ENCODE measurements at regions not wholly inside any gene's neighbourhood (a gene's known extent, or its start where the extent isn't known, plus 50 kb on each side); places are given as distances from the start of the nearest gene placed in this dataset.

DNA sequence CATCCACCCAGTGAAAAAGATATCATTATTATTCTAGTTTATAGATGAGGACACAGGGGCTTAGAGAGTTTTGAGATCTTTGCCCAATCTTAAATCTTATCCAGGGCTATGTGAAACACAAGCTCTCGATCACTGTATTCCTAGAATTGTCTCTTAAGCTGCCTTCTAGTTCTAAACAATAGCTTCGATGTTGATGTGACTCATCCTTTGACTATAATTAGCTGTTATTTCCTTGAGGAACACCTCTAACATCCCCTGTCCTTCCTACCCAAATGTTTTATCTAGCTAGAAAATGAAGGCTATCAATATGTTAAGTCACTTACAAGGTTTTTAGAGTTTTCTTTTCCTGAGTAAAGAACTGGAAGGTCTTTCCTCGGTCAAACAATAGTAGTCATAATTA is 83.1 kb upstream of the STAC start:
- no peaks in the 10 kb centered on the region for H3K9me3 ChIP-seq (replicated peaks; ENCODE audit: control insufficient read depth, low read depth, low read length)
- no peak overlapping the region for H3K27ac ChIP-seq (ENCODE audit: low read length)
- no peaks in the 10 kb centered on the region for H3K36me3 ChIP-seq (ENCODE audit: control insufficient read depth, insufficient read depth, low read length)
- H3K4me1 ChIP-seq (ENCODE audit: control insufficient read depth, insufficient read depth, low read length), result peaks cover 2% of the 10 kb centered on the region
- no peak for DNase-seq
- H3K4me3 ChIP-seq (ENCODE audit: low read length), result no peak overlapping the region
- H3K27me3 ChIP-seq (ENCODE audit: control insufficient read depth, insufficient read depth, low read length), result no peaks in the 10 kb centered on the region
- WGBS (ENCODE audit: insufficient coverage), result no CpG with 5 or more reads among the region's 3 CpGs

DNA sequence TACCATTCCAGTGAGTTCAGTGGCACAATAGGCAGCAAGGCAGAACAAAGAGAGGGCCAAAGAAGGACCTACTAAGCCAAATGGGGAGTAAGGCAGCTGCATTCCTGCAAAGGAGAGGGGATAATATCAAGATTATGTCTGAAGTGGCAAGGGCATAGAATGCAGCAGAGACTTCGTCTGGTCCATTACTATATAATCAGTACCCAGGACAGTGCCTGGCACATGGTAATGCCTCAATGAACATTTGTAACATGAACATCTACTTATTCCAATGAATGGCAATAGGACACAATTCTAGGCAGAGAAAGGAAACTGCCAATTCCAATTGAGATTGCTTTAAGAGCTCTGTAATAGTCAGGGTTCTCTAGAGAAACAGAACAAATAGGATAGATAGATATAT is 82.1 kb upstream of the STAC start:
- no peak overlapping the region for H3K27ac ChIP-seq (ENCODE audit: low read length)
- no peak overlapping the region for H3K4me3 ChIP-seq (ENCODE audit: low read length)
- DNase-seq, result no peak
- no peaks in the 10 kb centered on the region for H3K36me3 ChIP-seq (ENCODE audit: control insufficient read depth, insufficient read depth, low read length)
- peaks cover 2% of the 10 kb centered on the region for H3K4me1 ChIP-seq (ENCODE audit: control insufficient read depth, insufficient read depth, low read length)
- WGBS (ENCODE audit: insufficient coverage), result no CpG with 5 or more reads among the region's 1 CpG
- no peaks in the 10 kb centered on the region for H3K27me3 ChIP-seq (ENCODE audit: control insufficient read depth, insufficient read depth, low read length)
- no peaks in the 10 kb centered on the region for H3K9me3 ChIP-seq (replicated peaks; ENCODE audit: control insufficient read depth, low read depth, low read length)

DNA sequence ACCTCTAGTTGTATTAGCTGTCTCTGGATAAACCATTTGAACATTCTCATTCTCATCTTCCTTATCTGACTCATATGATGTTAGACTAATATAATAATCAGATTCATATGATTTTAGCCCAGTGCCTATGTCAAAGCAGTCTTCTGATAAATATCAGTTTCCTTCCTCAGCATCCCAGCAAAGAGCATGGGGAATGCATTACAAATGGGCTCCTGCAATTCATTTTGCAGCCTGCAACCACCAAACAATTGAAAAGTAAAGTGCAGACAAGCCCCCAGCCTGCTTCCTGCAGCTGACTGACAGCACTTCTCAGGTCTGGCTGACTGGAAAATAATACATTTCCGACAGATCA is 78.2 kb upstream of the STAC start:
- Histone ChIP-seq H3K36me3 (ENCODE audit: control insufficient read depth, insufficient read depth, low read length) (no peaks in the 10 kb centered on the region), H3K27ac (ENCODE audit: low read length) (no peak overlapping the region), H3K4me3 (ENCODE audit: low read length) (no peak overlapping the region), H3K27me3 (ENCODE audit: control insufficient read depth, insufficient read depth, low read length) (no peaks in the 10 kb centered on the region), H3K4me1 (ENCODE audit: control insufficient read depth, insufficient read depth, low read length) (no peaks in the 10 kb centered on the region), H3K9me3 (replicated peaks; ENCODE audit: control insufficient read depth, low read depth, low read length) (no peaks in the 10 kb centered on the region)
- 17% methylated on average over 1 of the region's 1 CpG for WGBS (ENCODE audit: insufficient coverage)
- no peak for DNase-seq

DNA sequence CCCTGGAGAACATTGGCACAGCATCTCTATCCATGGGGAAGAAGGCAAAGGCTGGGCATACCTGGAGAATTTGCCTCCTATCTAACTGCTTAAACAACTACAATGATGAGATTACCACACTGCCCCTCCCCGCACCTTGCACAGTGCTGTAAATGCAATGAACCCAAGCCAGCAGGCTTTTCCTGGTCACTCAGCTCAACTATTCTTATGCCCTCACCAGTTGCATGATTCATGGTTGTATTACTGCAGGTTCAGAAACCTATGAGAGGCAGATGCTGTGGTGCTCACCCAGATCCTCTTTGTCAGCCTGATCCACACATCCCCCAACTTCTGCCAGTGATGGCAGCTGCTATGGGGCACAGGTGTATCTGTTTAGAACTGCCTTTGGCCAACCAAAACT is 77.7 kb upstream of the STAC start:
- no peak overlapping the region for H3K27ac ChIP-seq (ENCODE audit: low read length)
- no peaks in the 10 kb centered on the region for H3K9me3 ChIP-seq (replicated peaks; ENCODE audit: control insufficient read depth, low read depth, low read length)
- no peak overlapping the region for H3K4me3 ChIP-seq (ENCODE audit: low read length)
- no peaks in the 10 kb centered on the region for H3K4me1 ChIP-seq (ENCODE audit: control insufficient read depth, insufficient read depth, low read length)
- no peak for DNase-seq
- no CpG with 5 or more reads among the region's 1 CpG for WGBS (ENCODE audit: insufficient coverage)
- no peaks in the 10 kb centered on the region for H3K27me3 ChIP-seq (ENCODE audit: control insufficient read depth, insufficient read depth, low read length)
- no peaks in the 10 kb centered on the region for H3K36me3 ChIP-seq (ENCODE audit: control insufficient read depth, insufficient read depth, low read length)

DNA sequence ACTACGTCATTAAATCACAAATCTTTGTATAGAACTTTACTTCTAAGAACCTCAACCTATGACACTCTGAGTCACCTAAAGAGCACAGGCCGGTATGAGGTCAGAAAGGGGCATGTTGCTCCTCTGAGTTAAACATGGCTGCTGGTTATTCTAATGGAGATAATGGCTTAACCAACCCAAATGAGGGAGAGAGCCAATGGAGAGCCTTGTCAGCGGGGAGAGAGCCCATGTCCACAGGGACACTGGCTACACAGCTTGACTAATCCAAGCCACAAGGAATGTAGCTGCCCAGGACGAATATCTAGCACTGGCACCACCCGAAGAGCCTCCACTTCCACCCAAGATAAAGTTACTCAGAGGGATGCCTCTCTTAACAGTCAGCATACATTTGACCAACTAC is 77.0 kb upstream of the STAC start:
- no CpG with 5 or more reads among the region's 5 CpGs for WGBS (ENCODE audit: insufficient coverage)
- no peaks in the 10 kb centered on the region for H3K9me3 ChIP-seq (replicated peaks; ENCODE audit: control insufficient read depth, low read depth, low read length)
- H3K4me1 ChIP-seq (ENCODE audit: control insufficient read depth, insufficient read depth, low read length), result no peaks in the 10 kb centered on the region
- H3K27me3 ChIP-seq (ENCODE audit: control insufficient read depth, insufficient read depth, low read length), result no peaks in the 10 kb centered on the region
- DNase-seq, result no peak
- H3K27ac ChIP-seq (ENCODE audit: low read length), result no peak overlapping the region
- H3K4me3 ChIP-seq (ENCODE audit: low read length), result no peak overlapping the region
- no peaks in the 10 kb centered on the region for H3K36me3 ChIP-seq (ENCODE audit: control insufficient read depth, insufficient read depth, low read length)

DNA sequence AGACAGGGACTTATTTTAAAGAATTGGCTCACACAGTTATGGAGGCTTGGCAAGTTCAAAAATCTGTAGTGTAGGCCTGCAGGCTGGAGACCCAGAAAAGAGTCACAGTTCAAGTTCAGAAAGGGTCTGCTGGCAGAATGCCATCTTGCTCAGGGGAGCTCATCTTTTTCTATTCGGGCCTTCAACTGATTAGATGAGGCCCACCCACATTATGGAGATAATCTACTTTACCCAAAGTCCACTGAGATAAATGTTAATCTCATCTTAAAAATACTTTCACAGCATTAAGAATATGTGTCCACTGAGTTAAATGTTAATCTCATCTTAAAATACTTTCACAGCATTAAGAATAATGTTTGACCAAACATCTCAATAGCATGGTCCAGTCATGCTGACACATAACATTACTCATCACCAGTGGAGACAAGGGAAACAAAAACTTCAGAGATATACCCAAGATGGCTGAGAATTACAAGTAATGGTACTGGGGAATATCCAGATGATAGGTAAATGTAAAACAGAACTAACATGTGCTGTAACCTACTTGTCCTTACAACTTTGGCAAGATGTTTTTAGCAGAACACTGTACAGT is 74.3 kb upstream of the STAC start:
- H3K27ac ChIP-seq (ENCODE audit: low read length), result no peak overlapping the region
- H3K27me3 ChIP-seq (ENCODE audit: control insufficient read depth, insufficient read depth, low read length), result no peaks in the 10 kb centered on the region
- no peak for DNase-seq
- WGBS (ENCODE audit: insufficient coverage), result no CpG with 5 or more reads among the region's 1 CpG
- H3K4me1 ChIP-seq (ENCODE audit: control insufficient read depth, insufficient read depth, low read length), result no peaks in the 10 kb centered on the region
- H3K36me3 ChIP-seq (ENCODE audit: control insufficient read depth, insufficient read depth, low read length), result no peaks in the 10 kb centered on the region
- H3K4me3 ChIP-seq (ENCODE audit: low read length), result no peak overlapping the region
- H3K9me3 ChIP-seq (replicated peaks; ENCODE audit: control insufficient read depth, low read depth, low read length), result no peaks in the 10 kb centered on the region

DNA sequence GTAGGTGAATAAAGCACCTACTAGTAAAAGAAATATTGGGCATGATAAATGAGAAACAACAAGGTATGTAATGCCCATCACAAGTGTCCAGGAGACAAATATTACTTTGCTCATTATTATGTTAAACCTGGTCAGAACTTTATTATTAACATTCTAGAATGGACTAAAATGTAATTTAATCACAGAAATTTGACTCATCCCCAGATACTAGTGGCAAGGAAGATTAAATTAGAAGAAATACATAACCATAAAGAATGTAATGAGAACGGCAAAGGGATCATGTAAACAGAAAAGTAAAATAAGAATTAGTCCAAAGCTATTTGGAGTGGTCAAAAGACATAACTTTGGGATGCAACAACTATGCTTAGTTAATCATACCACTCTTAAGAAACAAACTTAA is 71.2 kb upstream of the STAC start:
- Histone ChIP-seq H3K36me3 (ENCODE audit: control insufficient read depth, insufficient read depth, low read length) (no peaks in the 10 kb centered on the region), H3K27ac (ENCODE audit: low read length) (no peak overlapping the region), H3K4me1 (ENCODE audit: control insufficient read depth, insufficient read depth, low read length) (no peaks in the 10 kb centered on the region), H3K4me3 (ENCODE audit: low read length) (no peak overlapping the region), H3K9me3 (replicated peaks; ENCODE audit: control insufficient read depth, low read depth, low read length) (no peaks in the 10 kb centered on the region), H3K27me3 (ENCODE audit: control insufficient read depth, insufficient read depth, low read length) (no peaks in the 10 kb centered on the region)
- no CpG with 5 or more reads among the region's 1 CpG for WGBS (ENCODE audit: insufficient coverage)
- no peak for DNase-seq

DNA sequence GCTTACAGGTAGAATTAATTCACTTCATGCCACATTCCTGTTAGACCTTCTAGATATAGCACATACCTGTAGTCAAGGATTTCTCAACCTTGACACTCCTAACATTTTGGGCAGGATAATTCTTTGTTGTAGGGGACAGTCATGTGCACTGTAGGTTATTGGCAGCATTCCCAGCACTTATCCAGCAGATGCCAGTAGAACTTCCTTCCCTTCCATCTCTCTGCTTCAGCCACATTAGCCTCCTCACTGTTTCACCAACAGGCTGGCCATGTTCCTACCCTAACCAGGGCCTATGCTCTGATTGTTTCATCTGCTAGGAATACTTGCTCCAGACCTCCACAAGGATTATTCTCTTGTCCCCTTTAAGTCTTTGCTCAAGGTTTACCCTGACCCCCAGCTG is 68.0 kb upstream of the STAC start:
- no peaks in the 10 kb centered on the region for H3K27me3 ChIP-seq (ENCODE audit: control insufficient read depth, insufficient read depth, low read length)
- H3K9me3 ChIP-seq (replicated peaks; ENCODE audit: control insufficient read depth, low read depth, low read length), result no peaks in the 10 kb centered on the region
- no peak overlapping the region for H3K4me3 ChIP-seq (ENCODE audit: low read length)
- no peaks in the 10 kb centered on the region for H3K4me1 ChIP-seq (ENCODE audit: control insufficient read depth, insufficient read depth, low read length)
- no peak for DNase-seq
- H3K27ac ChIP-seq (ENCODE audit: low read length), result no peak overlapping the region
- no peaks in the 10 kb centered on the region for H3K36me3 ChIP-seq (ENCODE audit: control insufficient read depth, insufficient read depth, low read length)

DNA sequence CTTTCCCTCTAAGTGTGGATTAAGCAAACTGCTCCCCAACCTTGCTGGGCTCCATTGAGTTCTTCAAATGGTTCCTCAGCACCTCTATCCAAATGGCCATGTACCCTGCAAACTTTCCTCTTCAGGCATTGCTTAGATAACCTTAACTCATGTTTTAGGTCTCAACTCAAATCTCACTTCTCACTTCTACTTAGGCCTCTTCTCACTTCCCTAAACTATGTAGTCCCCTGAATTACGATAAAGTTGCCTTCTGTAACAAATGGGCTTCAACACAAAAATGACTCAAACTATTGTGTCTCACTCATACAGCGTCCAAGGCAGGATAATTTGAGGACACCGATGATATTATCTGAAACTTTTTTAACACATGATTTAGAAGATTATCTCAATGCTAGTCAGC is 62.4 kb upstream of the STAC start:
- Histone ChIP-seq H3K27me3 (ENCODE audit: control insufficient read depth, insufficient read depth, low read length) (no peaks in the 10 kb centered on the region), H3K36me3 (ENCODE audit: control insufficient read depth, insufficient read depth, low read length) (no peaks in the 10 kb centered on the region), H3K4me1 (ENCODE audit: control insufficient read depth, insufficient read depth, low read length) (peaks cover 4% of the 10 kb centered on the region), H3K27ac (ENCODE audit: low read length) (no peak overlapping the region), H3K9me3 (replicated peaks; ENCODE audit: control insufficient read depth, low read depth, low read length) (no peaks in the 10 kb centered on the region), H3K4me3 (ENCODE audit: low read length) (no peak overlapping the region)
- DNase-seq, result peak; percentile 38
- 40% methylated on average over 1 of the region's 3 CpGs for WGBS (ENCODE audit: insufficient coverage)

DNA sequence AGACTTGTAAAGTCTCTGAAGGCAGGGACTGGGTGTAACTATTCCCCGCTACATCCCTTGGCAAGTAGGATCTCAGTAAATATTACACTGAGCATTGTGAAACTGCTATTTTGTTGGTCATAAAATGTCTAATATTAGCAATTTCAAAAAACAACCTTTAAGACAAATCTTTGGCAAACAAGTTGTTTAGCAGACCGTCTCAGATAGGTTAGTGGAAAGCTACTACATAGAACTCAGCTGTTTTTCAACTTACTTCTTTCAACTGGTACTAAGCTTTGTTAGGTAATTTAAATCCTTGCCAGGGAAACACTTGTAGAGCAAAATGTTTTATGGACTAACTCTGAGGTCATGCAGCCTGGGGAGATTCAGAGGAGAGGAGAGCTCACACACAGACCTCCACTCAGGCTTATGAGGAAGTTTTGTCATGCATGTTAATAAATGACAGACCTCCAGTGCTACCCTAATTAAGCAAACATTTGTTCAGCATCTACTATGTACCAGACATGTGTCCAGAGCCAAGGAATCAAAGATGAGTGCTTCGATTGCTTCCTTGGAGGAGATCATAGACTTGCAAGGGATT is 61.6 kb upstream of the STAC start:
- DNase-seq, result peak; percentile 86
- Histone ChIP-seq H3K4me3 (ENCODE audit: low read length) (no peak overlapping the region), H3K9me3 (replicated peaks; ENCODE audit: control insufficient read depth, low read depth, low read length) (no peaks in the 10 kb centered on the region), H3K27ac (ENCODE audit: low read length) (peak overlapping the region; percentile 25), H3K36me3 (ENCODE audit: control insufficient read depth, insufficient read depth, low read length) (no peaks in the 10 kb centered on the region), H3K4me1 (ENCODE audit: control insufficient read depth, insufficient read depth, low read length) (peaks cover 4% of the 10 kb centered on the region), H3K27me3 (ENCODE audit: control insufficient read depth, insufficient read depth, low read length) (no peaks in the 10 kb centered on the region)
- no CpG with 5 or more reads among the region's 3 CpGs for WGBS (ENCODE audit: insufficient coverage)

DNA sequence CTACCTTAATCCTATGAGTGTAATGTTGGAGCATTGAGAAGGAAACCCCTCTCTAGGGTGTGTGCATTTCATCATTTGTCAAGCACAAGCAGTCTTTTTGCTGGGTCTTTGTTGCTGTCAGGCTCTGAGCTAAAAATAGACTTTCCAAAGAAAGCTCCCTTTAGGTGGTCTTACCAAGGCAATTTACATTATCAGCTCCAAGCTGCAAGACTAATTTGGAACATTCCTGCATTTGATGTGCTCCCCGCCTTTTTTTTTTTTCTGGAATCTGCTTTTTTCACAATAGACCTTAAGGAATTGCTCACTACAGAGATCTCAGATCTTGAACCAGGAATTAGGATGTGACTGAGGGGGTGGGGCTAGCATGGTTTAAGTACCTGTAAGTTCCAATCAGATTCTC is 60.6 kb upstream of the STAC start:
- no peak overlapping the region for H3K27ac ChIP-seq (ENCODE audit: low read length)
- H3K36me3 ChIP-seq (ENCODE audit: control insufficient read depth, insufficient read depth, low read length), result no peaks in the 10 kb centered on the region
- peaks cover 4% of the 10 kb centered on the region for H3K4me1 ChIP-seq (ENCODE audit: control insufficient read depth, insufficient read depth, low read length)
- H3K27me3 ChIP-seq (ENCODE audit: control insufficient read depth, insufficient read depth, low read length), result no peaks in the 10 kb centered on the region
- no peak for DNase-seq
- no peaks in the 10 kb centered on the region for H3K9me3 ChIP-seq (replicated peaks; ENCODE audit: control insufficient read depth, low read depth, low read length)
- no peak overlapping the region for H3K4me3 ChIP-seq (ENCODE audit: low read length)
- no CpG with 5 or more reads among the region's 1 CpG for WGBS (ENCODE audit: insufficient coverage)

Measured in muscle of leg (tissue), 3 donors.